ENCODE measurements at regions not wholly inside any gene's neighbourhood (a gene's known extent, or its start where the extent isn't known, plus 50 kb on each side); places are given as distances from the start of the nearest gene placed in this dataset.

DNA sequence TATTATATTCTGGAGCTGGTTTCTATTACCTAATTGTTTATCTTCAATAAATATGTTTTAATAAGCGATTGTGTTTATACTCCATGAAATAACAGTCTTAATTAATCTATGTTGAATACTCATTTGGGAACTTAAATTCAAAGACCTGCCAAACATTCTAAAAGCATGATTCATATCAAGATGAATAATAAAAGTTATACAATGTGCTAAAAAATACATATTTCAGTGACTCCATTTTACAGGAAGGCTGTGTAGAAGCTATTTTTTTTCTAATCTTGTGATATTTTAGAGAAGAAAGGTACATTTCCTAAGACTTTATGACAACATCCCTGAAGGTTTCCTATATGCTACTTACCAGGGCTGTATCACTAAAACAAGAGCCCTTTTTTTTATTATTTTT, 417.9 kb downstream of the NFIB start:
- no peak for DNase-seq

DNA sequence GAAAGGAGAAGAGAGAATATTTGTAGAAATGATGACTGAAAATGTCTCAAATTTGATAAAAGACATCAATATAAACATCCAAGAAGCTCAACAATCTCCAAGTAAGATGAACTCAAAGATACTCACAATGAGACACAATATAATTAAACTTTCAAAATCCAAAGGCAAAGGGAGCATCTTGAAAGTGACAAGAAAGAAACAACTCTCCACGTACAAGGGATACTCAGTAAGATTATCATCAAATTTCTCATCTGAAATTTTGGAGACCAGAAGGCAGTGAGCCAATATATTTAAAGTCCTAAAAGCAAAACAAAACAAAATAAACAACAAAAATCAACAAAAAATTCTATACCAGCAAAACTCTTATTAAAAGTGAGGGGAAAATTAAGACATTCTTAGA, 428.7 kb downstream of the NFIB start:
- DNase-seq, result no peak

DNA sequence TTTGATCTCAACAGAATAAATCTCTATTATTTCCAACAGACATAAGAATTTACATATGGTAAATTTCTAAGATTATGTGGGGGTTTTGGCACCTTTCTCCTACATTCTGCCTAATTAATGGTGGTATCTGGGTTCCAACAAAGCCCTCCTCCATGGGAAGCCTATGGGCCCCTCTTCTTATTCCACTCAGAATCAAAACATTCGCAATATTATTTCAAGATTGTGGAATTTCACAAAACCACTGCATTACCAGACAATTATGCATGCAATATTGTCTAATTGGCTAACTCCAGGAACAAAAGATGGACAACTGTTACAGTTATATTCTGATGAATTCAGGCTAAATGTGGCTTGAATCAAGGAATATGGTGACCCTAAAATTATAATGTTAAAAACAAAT, 434.0 kb downstream of the NFIB start:
- no peak for DNase-seq

DNA sequence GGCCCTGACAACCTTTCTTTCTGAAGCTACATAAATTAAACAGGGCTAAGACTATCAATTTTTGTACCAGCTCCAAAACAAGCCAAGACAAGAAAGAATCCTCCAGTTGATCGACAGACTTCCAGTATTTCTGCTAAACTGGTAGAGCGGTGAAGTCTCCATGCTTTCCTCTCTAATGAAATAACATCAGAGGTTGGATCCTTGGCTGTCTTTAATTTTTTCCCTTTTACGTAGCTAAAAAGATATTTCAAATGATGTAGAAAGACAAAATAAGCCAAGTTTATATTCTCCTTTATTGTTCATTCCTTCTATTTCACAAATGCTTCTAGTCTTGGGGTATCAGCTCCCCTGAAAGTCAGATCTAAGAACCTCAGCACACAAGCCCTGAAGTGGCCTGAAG, 434.9 kb downstream of the NFIB start:
- DNase-seq, result no peak

DNA sequence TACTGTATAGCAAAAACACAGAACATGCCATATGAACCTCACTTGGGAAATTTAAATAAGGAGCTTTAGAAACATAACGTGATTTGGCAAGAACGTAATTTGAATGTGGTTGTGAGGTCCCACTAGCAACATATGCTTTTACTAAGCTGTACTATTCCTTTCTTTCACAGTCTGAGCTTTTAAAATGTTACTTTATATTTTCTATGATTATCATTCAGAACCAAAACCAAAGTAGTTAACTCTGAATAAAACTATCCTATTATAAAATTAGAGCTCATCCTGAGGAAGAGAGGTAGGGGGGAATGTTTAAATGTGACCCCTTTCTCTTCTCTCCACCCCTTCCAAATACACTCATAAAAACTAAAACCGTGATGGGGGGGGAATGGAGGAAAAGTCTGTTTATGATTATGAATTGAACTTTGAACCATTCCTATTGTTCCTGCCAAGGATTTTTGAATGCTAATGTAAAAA, 435.7 kb downstream of the NFIB start:
- DNase-seq, result no peak

DNA sequence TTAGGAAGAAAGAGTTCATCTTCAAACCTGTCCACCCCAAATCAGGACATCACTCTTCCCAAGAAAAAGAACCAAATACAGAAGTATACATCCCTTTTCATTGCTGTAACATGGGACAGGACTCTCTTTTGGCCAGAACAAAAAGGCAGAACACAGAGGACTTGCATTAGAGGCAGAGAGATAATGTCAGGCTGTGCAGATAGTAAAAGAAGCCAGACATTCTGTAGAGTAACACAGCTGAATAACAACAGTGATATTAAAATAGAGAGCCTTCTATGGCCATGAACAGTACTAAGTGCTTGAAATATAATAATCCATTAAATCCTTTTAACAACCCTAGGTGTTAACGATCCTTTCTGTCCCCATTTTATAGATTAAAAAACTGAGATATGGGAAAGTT, 437.2 kb downstream of the NFIB start:
- no peak for DNase-seq

DNA sequence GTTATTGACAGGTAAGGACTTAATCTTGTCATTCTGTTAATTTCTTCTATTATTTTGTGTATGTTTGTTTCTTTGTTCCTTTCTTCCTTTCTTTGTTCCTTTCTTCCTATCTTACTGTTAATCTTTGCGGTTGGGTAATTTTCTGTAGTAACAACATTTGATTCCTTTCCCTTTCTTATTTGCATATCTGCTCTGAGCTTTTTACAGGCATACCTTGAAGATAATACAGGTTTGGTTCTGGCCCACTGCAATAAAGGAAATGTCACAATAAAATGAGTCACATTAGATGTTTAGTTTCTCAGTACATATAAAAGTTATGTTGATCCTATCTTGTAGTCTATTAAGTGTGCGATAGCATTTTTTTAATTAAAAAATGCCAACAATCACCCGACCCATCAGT, 440.7 kb downstream of the NFIB start:
- DNase-seq, result no peak

DNA sequence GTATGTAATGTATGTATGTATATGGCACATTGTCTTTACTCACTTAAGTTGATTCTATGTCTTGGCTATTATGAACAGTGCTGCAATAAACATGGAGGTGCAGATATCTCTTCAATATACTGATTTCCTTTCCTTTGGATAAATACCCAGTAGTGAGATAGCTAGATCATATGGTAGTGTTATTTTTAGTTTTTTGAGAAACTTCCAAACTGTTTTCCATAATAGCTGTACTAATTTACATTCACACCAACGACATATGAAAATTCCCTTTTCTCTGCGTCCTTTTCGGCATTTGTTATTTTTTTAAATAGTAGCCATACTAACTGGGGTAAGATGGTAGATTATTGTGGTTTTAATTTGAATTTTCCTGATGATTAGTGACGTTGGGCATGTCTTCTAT, 445.6 kb downstream of the NFIB start:
- DNase-seq, result no peak

DNA sequence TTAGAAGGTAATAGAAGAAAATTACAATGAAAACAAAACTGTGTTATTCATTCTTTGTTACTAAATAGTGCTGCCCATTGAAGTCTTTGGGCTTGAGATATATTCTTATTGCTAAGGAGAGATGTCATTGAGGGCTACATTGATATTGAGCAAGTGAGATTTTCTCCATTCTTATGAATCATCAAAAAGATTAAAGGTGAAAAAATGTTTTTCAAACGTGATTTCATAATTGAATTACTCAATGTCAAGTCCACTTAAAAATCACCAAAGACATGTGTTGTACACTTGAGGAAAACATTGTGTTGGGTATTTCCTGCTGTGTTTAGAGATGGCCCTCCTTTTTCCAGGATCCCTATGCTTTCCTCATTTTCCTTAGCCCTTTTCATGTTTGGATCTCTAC, 448.1 kb downstream of the NFIB start:
- no peak for DNase-seq

DNA sequence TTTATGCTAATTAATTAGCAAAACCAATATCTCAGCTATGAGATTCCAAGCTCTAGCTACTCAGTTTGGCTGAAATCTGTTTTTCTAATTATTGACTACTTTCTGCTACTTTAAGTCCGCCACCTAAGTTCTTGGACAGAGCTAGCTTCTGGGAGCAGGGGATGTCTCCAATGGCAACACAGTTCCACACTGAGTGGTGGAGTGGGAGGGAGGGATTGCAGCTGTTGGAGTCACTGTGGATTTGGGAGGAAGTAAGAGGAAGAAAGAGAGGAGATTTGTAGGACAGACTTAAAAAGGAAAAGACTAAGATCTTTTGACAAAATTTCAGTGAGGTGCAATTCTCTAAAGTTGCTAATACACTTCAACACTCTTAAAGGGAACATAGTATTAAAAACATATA, 450.8 kb downstream of the NFIB start:
- no peak for DNase-seq

DNA sequence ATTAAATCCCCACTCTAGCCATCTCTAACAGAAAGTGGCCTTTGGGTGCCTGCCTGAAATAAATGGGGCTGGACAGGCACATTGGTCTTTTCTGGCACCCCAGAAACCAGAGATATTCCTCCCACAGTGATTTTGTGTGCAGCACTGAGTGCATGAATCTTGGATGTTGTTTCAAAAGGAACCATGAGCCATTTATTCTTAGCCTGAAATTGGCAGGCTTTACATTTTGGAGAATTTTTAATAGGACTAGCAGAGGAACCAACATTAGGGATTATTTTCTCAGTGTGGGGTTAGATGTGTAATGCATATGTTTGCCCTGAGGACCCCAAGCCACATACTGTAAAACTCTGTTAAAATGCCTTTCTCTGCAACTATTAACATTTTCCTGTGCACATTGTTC, 451.3 kb downstream of the NFIB start:
- DNase-seq, result no peak

DNA sequence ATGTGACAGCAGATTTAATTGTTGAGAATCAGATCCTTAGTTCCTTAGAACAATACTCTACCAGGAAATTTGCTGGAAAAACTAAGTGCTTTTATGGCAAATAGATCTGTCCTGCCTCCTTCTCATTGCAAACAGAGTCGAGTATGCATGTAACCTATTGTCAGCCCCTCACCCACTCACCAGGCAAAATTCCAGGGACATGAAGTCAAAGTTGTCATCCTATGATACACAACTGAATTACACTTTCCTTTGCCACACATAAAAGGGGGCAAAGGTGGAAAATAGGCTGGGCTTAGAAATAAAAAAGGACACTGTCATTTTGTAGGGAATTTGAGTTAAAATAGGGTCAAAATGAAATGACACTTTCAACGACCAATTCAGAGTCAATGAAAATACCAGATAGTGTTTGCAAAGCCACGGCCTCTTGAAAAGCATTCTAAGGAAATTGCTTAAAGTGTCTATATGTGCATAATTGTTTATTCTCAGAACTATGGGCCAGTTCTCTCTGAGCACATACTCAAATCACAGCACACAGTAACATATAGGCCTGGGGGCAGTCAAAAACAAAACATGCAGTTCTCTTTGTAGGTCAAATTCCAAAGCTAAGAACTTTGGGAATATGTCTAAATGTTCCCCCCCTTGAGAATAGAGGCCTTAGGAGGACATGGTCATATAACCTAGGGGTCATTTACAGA, 452.8 kb downstream of the NFIB start:
- DNase-seq, result no peak

DNA sequence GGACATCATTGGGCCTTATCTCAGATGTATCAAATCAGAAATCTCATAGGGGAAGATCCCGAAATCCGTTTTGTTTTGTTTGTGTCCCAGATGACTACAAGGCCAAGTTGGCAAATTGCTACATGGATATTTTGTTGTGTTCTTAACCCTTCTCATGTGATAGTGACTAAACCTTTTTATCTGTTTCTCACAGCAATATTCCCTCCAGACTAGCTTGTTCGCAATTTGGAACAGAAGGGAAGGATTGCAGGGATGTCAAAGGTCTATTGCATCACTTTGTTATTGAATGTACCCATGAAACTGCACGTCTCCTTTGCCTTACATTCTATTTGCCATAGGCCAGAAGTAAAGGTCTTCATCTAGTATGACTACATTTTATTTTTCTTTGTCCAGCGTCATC, 453.9 kb downstream of the NFIB start:
- DNase-seq, result no peak

DNA sequence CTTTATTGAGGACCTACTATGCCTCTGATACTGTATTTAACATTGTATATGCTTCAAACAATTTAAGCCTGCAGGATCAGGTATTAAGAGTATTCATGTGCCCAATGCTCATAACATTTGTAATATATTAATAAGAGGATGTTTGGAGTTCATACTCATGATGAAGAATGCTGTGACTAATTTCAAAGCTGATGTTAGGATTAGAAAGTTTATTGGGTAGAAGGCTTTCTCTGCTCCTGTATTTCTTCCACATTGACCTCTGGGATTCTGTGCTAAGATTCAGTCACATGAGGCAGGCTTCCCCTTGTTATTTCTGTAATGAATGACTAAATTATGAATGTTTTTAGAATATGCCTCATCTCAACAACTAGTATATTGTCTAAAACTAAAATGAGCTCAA, 456.4 kb downstream of the NFIB start:
- no peak for DNase-seq

DNA sequence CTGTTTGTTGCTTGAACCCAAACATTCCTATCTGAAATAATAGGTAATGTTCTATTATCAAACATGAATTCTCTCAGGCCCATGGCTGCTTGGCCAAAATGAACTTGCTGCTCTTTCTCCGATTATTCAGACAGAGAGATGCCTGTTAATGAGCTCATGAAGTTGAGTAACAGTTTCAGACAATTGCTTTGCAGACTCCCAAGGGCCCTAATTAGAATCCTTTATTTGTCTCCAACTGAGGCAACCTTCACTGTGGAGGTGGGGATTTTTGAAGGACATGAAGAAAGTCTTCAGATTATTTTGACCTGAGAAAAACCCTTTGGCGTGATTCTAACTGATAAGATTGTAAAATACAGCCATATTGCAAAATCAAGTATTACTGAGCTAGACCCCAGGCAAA, 466.7 kb downstream of the NFIB start:
- DNase-seq, result no peak

DNA sequence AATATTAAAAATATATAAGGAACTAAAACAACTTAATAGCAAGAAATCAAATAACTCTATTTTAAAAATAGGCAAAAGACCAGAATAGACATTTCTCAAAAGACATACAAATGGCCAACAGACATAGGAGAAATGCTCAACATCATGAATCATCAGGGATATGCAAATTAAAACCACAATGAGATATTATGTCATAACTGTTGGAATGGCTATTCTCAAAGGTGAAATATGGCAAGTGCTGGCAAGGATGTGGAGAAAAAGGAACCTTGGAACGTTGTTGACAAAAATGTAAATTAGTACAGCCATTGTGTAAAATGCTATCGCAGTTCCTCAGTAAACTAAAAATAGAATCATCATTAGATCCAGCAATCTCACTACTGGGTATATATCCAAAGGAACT, 468.5 kb downstream of the NFIB start:
- DNase-seq, result no peak

DNA sequence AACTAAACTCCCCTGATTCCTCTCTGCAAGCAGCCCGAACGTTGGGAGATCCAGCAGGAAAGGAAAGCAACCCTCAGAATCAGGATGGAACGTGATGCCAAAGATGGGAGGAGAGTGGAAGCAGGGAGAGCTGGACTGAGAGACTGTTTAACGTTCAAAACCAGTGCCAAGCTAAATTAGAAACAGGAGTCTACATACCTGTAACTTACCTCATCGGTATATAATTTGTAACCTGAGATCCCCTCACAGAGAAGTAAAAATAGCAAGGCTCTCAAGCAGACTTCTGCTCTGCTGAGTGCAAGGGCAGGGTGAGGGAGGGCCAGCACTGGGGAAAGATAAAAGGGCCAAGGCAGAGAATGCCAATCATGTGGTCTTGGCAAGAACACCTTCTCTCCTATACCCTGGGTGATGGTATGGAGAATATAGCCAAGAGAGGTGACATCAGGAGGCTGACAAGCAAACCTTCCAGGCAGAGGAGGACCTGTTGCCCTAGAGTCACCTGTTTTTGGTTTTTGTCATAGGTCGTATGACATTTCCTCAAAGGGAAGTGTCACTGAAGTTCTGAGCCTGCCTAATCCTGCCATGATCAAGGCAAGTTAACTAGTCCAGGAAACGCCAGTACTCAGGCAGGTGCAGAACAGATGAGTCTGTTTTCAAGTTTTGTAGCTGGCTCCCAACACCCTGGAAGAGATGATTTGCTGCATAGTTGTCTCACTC, 472.0 kb downstream of the NFIB start:
- DNase-seq, result no peak

DNA sequence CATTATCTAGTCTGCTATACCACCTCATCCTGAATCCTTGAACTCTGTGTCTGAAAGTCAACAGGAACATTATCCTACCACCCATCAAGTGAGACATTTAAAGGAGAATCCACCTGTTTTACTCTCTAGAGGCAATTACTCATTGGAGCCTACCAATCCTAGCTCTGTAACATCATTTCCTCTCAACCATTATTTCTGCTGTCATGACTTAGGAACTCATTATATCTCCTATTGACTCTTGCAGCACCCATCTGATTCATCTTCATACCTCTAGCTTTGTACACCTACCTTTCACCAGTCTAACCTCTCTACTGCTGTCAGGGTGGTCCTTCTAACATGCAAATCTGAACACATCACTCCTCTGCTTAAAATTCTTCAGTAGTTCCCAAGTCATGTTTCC, 481.5 kb downstream of the NFIB start:
- DNase-seq, result no peak

DNA sequence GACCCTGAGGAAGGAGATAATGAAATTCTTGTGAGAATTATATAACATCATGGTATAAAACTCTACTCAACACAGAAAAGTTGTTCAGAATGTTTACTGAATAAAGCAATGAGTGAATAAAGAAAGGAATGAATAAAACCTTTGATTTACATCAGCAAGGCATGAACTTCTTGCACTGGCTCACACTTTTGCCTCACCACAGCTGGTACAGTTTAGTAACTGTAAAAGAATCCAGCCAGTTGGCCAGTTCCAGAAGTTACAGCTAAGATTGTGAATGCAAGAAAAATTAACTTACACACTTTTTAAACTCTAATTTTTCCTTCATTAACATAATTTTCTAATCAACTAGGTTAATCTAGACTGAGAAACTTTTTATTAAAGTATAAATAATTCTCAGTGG, 490.9 kb downstream of the NFIB start:
- DNase-seq, result no peak

DNA sequence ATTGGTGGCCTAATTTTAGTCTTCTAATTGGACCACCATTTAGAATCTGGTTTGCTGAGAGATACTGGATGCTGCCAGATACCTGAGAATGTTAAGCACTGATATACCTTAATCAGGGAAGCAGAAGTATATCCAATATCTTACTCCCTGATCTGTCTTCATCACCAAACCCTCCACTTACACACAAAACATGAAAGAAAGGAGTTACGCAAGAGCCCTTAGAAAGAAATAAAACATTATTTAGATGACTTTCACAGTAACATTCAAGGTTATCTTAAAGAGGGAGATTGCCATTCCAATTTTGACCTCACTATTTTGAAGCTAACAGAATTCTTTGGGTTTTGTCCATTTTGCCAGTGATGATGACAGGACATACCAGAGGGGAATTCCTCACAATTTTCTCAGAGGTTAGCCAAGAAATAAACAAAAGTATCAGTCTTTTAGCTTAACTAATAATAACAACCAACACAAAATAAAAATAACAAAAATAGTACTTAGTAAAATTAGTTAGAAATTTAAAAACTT, 496.1 kb downstream of the NFIB start:
- DNase-seq, result no peak

DNA sequence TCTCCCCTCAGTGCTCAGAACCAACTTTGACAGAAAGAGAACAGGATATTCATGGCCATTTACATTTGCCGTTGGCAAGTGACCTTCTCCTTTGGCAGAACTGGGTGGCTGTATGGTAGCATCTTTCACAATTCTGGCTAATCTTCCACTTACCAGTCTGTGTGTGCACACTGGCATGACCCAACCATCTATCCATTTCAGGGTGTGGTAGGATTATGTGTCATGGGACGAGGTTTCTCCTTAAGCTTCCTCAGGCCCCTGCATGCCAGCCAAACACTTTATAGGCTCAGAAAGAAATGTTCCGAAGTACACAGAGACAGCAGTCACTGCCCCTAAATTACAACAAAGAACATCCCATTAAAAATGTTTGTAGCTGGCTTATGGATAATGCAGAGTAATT, 497.1 kb downstream of the NFIB start:
- DNase-seq, result no peak

DNA sequence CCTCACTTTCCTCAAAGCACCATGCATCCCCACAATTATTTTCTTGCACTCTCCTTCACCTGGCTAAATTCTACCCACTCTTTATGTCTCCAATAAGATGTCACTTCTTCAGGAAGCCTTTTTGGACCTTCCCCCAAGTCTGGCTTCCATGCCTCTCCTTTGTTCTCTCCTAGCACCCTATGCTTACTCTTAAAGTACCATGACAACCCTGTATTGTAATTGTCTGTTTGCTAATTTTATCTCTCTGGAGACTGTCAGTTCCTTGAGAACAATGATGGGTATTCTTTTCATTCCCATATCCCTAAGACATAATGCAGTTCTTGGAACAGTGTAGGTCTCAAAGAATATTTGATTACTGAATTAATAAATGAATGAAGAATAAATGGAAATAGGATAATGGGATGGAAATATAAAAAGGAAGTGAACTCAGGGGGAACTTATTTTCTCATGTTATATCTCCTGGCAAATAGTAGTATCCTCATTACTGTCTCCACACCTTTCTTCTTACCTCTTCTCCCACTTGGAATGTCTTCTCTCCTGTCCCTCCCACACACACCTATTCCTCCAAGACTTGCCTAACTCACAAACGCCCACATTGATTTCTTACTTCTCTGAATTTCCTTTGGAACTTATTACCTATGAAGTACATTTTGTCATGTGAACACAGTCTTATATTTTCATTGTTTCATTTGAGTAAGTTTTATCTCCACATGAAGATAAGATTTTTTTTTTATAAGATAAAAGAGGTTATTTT, 499.1 kb downstream of the NFIB start:
- no peak for DNase-seq

DNA sequence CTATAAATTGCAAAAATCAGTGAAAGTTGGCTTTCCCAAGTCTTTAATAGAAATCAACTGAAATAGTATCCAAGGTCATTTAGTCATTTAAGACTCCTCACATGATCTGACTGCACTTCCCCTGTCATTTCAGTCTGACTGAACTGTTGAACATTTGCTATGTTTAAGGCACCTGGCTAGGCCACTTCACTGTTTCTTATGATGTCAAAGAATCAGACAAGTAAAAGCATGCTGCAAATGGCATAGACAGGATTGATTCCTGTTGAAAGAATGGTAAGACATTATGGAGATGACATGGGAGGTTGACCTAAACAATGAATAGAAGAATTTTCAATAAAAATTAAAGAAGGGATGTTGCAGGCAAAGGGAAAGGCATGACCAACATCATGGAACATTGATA, 502.1 kb downstream of the NFIB start:
- no peak for DNase-seq

DNA sequence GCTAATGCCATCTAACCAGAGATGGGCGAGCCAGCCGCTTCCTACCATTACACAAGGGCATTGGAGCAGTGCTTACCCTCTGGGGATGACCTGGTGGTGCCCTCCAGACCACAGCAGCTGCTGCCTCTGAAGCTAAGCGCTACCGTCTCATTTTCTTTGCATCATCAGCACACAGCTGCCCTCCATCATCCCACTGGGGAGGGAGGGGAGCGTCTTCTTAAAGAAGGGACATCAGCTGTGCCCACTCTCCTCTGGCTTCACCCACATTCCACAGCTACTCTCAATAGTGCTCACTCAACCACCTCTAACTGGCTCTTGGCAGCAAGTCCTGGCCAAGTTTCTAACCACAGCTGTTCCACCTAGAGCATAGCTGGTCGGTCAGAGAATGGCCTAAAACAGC, 503.4 kb downstream of the NFIB start:
- DNase-seq, result no peak
